ENCODE measurements at regions not wholly inside any gene's neighbourhood (a gene's known extent, or its start where the extent isn't known, plus 50 kb on each side); places are given as distances from the start of the nearest gene placed in this dataset.

- no peak for DNase-seq (ENCODE audit: low read depth)
These were observed 152.1 kb downstream of the SLIT2 start for GRCh38 chr4:20403846-20404245.

- peak; percentile 57 for DNase-seq (ENCODE audit: low read depth)
These were observed 156.9 kb downstream of the SLIT2 start for GRCh38 chr4:20408611-20409010.

GRCh38 chr4:20412072-20412471 is 160.4 kb downstream of the SLIT2 start:
- DNase-seq (ENCODE audit: low read depth): no peak

- DNase-seq (ENCODE audit: low read depth): no peak
These were observed 165.1 kb downstream of the SLIT2 start for GRCh38 chr4:20416800-20417199.

- DNase-seq (ENCODE audit: low read depth): peak; percentile 57
These were observed 167.3 kb downstream of the SLIT2 start for GRCh38 chr4:20418861-20419451.

GRCh38 chr4:20420916-20421602 is 169.4 kb downstream of the SLIT2 start:
- no peak for DNase-seq (ENCODE audit: low read depth)

- no peak for DNase-seq (ENCODE audit: low read depth)
These were observed 169.9 kb downstream of the SLIT2 start for GRCh38 chr4:20421603-20421985.

GRCh38 chr4:20422398-20422797 is 170.7 kb downstream of the SLIT2 start:
- DNase-seq (ENCODE audit: low read depth): no peak

GRCh38 chr4:20423420-20423819 is 171.7 kb downstream of the SLIT2 start:
- DNase-seq (ENCODE audit: low read depth): no peak

- no peak for DNase-seq (ENCODE audit: low read depth)
These were observed 174.3 kb downstream of the SLIT2 start for GRCh38 chr4:20426028-20426427.

GRCh38 chr4:20428436-20429160 is 176.9 kb downstream of the SLIT2 start:
- no peak for DNase-seq (ENCODE audit: low read depth)

- DNase-seq (ENCODE audit: low read depth): no peak
These were observed 178.7 kb downstream of the SLIT2 start for GRCh38 chr4:20430259-20430941.

- DNase-seq (ENCODE audit: low read depth): no peak
These were observed 179.8 kb downstream of the SLIT2 start for GRCh38 chr4:20431543-20431951.

GRCh38 chr4:20432088-20432487 is 180.4 kb downstream of the SLIT2 start:
- DNase-seq (ENCODE audit: low read depth): no peak

GRCh38 chr4:20433097-20433705 is 181.5 kb downstream of the SLIT2 start:
- DNase-seq (ENCODE audit: low read depth): no peak

- no peak for DNase-seq (ENCODE audit: low read depth)
These were observed 188.5 kb downstream of the SLIT2 start for GRCh38 chr4:20440170-20440569.

GRCh38 chr4:20443015-20443805 is 191.5 kb downstream of the SLIT2 start:
- DNase-seq (ENCODE audit: low read depth): no peak

- DNase-seq (ENCODE audit: low read depth): no peak
These were observed 193.1 kb downstream of the SLIT2 start for GRCh38 chr4:20444599-20445337.

GRCh38 chr4:20445933-20446723 is 194.4 kb downstream of the SLIT2 start:
- DNase-seq (ENCODE audit: low read depth): no peak

GRCh38 chr4:20447103-20447502 is 195.4 kb downstream of the SLIT2 start:
- no peak for DNase-seq (ENCODE audit: low read depth)
